ENCODE measurements at regions not wholly inside any gene's neighbourhood (a gene's known extent, or its start where the extent isn't known, plus 50 kb on each side); places are given as distances from the start of the nearest gene placed in this dataset.

GRCh38 chr9:27844797-27845196 lies 271.5 kb upstream of the C9orf72 start (continued):
- TF ChIP-seq, protein P1, sequence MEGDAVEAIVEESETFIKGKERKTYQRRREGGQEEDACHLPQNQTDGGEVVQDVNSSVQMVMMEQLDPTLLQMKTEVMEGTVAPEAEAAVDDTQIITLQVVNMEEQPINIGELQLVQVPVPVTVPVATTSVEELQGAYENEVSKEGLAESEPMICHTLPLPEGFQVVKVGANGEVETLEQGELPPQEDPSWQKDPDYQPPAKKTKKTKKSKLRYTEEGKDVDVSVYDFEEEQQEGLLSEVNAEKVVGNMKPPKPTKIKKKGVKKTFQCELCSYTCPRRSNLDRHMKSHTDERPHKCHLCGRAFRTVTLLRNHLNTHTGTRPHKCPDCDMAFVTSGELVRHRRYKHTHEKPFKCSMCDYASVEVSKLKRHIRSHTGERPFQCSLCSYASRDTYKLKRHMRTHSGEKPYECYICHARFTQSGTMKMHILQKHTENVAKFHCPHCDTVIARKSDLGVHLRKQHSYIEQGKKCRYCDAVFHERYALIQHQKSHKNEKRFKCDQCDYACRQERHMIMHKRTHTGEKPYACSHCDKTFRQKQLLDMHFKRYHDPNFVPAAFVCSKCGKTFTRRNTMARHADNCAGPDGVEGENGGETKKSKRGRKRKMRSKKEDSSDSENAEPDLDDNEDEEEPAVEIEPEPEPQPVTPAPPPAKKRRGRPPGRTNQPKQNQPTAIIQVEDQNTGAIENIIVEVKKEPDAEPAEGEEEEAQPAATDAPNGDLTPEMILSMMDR (IDR thresholded peaks at IDR 0.05; ENCODE audit: control extremely low read depth in 1 of 3, insufficient read depth in 1 of 3, low read depth in 1 of 3, low read length in 3 of 3): no peak
- TF ChIP-seq POLR2A (IDR thresholded peaks at IDR 0.05; ENCODE audit: control extremely low read depth in 1 of 2, low read depth in 2 of 2, low read length in 2 of 2): no peak
- TF ChIP-seq NRF1 (IDR thresholded peaks at IDR 0.05; ENCODE audit: low read depth, low read length): no peak
- TF ChIP-seq, protein P2, sequence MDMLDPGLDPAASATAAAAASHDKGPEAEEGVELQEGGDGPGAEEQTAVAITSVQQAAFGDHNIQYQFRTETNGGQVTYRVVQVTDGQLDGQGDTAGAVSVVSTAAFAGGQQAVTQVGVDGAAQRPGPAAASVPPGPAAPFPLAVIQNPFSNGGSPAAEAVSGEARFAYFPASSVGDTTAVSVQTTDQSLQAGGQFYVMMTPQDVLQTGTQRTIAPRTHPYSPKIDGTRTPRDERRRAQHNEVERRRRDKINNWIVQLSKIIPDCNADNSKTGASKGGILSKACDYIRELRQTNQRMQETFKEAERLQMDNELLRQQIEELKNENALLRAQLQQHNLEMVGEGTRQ (IDR thresholded peaks at IDR 0.05; ENCODE audit: low read length): no peak
